ENCODE measurements at regions not wholly inside any gene's neighbourhood (a gene's known extent, or its start where the extent isn't known, plus 50 kb on each side); places are given as distances from the start of the nearest gene placed in this dataset.

Small RNA genes in the stretch of these regions (small RNA-seq; reads per million reads assigned to genes)
- 0 reads per million in 3 experiments for gene RNU6-535P (ENCODE audit: insufficient read depth in 2 of 3, insufficient read length in 3 of 3, low read depth in 2 of 3, low replicate concordance in 1 of 3)

All from HepG2 (cell line).